Neutrophil (primary cell): ENCODE measurements at regions not wholly inside any gene's neighbourhood (a gene's known extent, or its start where the extent isn't known, plus 50 kb on each side); places are given as distances from the start of the nearest gene placed in this dataset.

ENCODE experiments used
- H3K27ac ChIP-seq: fragments of 200-600 bp; sonication (generic); 2 replicates; pipeline ENCODE4 v1.5.1; 2016; ENCODE audit warnings: mild to moderate bottlenecking, moderate library complexity
- H3K27me3 ChIP-seq: fragments of 200-600 bp; sonication (generic); 2 replicates; pipeline ENCODE4 v1.6.0; 2016; ENCODE audit warnings: mild to moderate bottlenecking
- H3K36me3 ChIP-seq: fragments of 200-600 bp; sonication (generic); 2 replicates; pipeline ENCODE4 v1.5.1; 2017
- H3K4me1 ChIP-seq, 2 experiments: fragments of 200-600 bp in 1 of 2; sonication (generic) in 1 of 2; 1 replicate in 1 of 2; 2 replicates in 1 of 2; pipeline versions ENCODE4 v1.5.1 to v1.6.1; 2013 to 2016; ENCODE audit warnings: low read depth in 1 of 2, low read length in 1 of 2, mild to moderate bottlenecking in 1 of 2, moderate library complexity in 1 of 2; ENCODE audit not compliant: control insufficient read depth in 1 of 2, insufficient read depth in 1 of 2
- H3K4me3 ChIP-seq, 2 experiments: fragments of 200-600 bp in 1 of 2; sonication (generic) in 1 of 2; 1 replicate in 1 of 2; 2 replicates in 1 of 2; pipeline ENCODE4 v1.5.1; 2013 to 2016; ENCODE audit warnings: low read depth in 1 of 2, low read length in 1 of 2, mild to moderate bottlenecking in 1 of 2, moderate library complexity in 1 of 2
- H3K9me3 ChIP-seq: fragments of 200-600 bp; sonication (generic); 2 replicates; pipeline ENCODE4 v1.5.1; 2016
- CTCF ChIP-seq: fragments of 200-600 bp; sonication (generic); IDR thresholded peaks from 2 replicates; pipeline ENCODE4 v1.5.1; 2016; ENCODE audit warnings: antibody characterized with exemption

- no peaks in the 10 kb centered on the region for H3K4me1 ChIP-seq
- no peaks in the 10 kb centered on the region for H3K27me3 ChIP-seq
- H3K4me3 ChIP-seq, result no peak overlapping the region
Measured at GRCh38 chr6:91691449-91691848, 1104.6 kb upstream of the MAP3K7 start.

GRCh38 chr6:91683240-91683639 is 1096.4 kb upstream of the MAP3K7 start:
- Histone ChIP-seq H3K27me3 (no peaks in the 10 kb centered on the region), H3K36me3 (no peaks in the 10 kb centered on the region), H3K4me1 (no peaks in the 10 kb centered on the region), H3K4me3 (no peak overlapping the region), H3K27ac (no peak overlapping the region), H3K9me3 (no peaks in the 10 kb centered on the region)
- no peak for TF ChIP-seq CTCF

More at GRCh38 chr6:91691449-91691848, 1104.6 kb upstream of the MAP3K7 start:
- Histone ChIP-seq H3K36me3 (no peaks in the 10 kb centered on the region), H3K9me3 (no peaks in the 10 kb centered on the region), H3K27ac (no peak overlapping the region)
- no peak for TF ChIP-seq CTCF

- Histone ChIP-seq H3K4me1 (no peaks in the 10 kb centered on the region), H3K4me3 (no peak overlapping the region), H3K9me3 (no peaks in the 10 kb centered on the region), H3K36me3 (no peaks in the 10 kb centered on the region), H3K27me3 (no peaks in the 10 kb centered on the region), H3K27ac (no peak overlapping the region)
- TF ChIP-seq CTCF, result no peak
Measured at GRCh38 chr6:91681296-91681695, 1094.4 kb upstream of the MAP3K7 start.

GRCh38 chr6:91678679-91679446 is 1092.0 kb upstream of the MAP3K7 start:
- Histone ChIP-seq H3K9me3 (no peaks in the 10 kb centered on the region), H3K36me3 (no peaks in the 10 kb centered on the region), H3K4me3 (no peak overlapping the region), H3K27me3 (no peaks in the 10 kb centered on the region), H3K27ac (no peak overlapping the region), H3K4me1 (no peaks in the 10 kb centered on the region)
- no peak for TF ChIP-seq CTCF

GRCh38 chr6:91672201-91672600 is 1085.3 kb upstream of the MAP3K7 start:
- Histone ChIP-seq H3K27ac (no peak overlapping the region), H3K4me1 (no peaks in the 10 kb centered on the region), H3K27me3 (no peaks in the 10 kb centered on the region), H3K9me3 (no peaks in the 10 kb centered on the region), H3K4me3 (no peak overlapping the region), H3K36me3 (no peaks in the 10 kb centered on the region)
- no peak for TF ChIP-seq CTCF
